ENCODE measurements at regions not wholly inside any gene's neighbourhood (a gene's known extent, or its start where the extent isn't known, plus 50 kb on each side); places are given as distances from the start of the nearest gene placed in this dataset.

- TF ChIP-seq, protein P1, sequence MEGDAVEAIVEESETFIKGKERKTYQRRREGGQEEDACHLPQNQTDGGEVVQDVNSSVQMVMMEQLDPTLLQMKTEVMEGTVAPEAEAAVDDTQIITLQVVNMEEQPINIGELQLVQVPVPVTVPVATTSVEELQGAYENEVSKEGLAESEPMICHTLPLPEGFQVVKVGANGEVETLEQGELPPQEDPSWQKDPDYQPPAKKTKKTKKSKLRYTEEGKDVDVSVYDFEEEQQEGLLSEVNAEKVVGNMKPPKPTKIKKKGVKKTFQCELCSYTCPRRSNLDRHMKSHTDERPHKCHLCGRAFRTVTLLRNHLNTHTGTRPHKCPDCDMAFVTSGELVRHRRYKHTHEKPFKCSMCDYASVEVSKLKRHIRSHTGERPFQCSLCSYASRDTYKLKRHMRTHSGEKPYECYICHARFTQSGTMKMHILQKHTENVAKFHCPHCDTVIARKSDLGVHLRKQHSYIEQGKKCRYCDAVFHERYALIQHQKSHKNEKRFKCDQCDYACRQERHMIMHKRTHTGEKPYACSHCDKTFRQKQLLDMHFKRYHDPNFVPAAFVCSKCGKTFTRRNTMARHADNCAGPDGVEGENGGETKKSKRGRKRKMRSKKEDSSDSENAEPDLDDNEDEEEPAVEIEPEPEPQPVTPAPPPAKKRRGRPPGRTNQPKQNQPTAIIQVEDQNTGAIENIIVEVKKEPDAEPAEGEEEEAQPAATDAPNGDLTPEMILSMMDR (IDR thresholded peaks at IDR 0.05; ENCODE audit: insufficient read depth, low read length): no peak
- TF ChIP-seq POLR2AphosphoS5 (IDR thresholded peaks at IDR 0.05; ENCODE audit: low read depth): no peak
- TF ChIP-seq REST (IDR thresholded peaks at IDR 0.05; ENCODE audit: insufficient replicate concordance, low read depth): no peak
These were observed 70.7 kb upstream of the LSAMP start for GRCh38 chr3:116515973-116516372.

All from HL-60 (cell line).